ENCODE measurements at regions not wholly inside any gene's neighbourhood (a gene's known extent, or its start where the extent isn't known, plus 50 kb on each side); places are given as distances from the start of the nearest gene placed in this dataset.

- TF ChIP-seq CTCF (IDR thresholded peaks at IDR 0.05) (no peak), POLR2AphosphoS5 (IDR thresholded peaks at IDR 0.05) (no peak), POLR2A (IDR thresholded peaks at IDR 0.05) (no peak)
Observed at GRCh38 chr15:70197945-70198361, 100.2 kb upstream of the TLE3 start.
